ENCODE measurements at regions not wholly inside any gene's neighbourhood (a gene's known extent, or its start where the extent isn't known, plus 50 kb on each side); places are given as distances from the start of the nearest gene placed in this dataset.

DNA sequence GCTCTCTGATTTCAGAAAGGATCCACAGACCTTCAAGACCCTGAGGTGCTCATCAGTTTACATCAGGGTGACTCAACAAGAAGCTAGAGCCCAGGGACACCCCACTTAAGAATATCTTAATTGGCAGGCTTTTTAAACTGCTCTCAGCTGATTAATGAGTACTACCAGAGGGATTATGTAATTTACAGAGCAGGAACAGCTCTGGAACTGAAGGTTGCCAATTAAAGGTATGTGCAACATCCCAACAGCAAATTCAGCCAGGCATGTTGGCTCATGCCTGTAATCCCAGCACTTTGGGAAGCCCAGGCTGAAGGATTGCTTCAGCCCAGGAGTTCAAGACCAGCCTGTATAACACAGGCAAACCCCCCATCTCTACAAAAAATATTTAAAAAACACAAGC, 295.7 kb downstream of the SETD4 start:
- DNase-seq (no peak), ATAC-seq (ENCODE audit: low read depth) (no peak)
- TF ChIP-seq, protein P1, sequence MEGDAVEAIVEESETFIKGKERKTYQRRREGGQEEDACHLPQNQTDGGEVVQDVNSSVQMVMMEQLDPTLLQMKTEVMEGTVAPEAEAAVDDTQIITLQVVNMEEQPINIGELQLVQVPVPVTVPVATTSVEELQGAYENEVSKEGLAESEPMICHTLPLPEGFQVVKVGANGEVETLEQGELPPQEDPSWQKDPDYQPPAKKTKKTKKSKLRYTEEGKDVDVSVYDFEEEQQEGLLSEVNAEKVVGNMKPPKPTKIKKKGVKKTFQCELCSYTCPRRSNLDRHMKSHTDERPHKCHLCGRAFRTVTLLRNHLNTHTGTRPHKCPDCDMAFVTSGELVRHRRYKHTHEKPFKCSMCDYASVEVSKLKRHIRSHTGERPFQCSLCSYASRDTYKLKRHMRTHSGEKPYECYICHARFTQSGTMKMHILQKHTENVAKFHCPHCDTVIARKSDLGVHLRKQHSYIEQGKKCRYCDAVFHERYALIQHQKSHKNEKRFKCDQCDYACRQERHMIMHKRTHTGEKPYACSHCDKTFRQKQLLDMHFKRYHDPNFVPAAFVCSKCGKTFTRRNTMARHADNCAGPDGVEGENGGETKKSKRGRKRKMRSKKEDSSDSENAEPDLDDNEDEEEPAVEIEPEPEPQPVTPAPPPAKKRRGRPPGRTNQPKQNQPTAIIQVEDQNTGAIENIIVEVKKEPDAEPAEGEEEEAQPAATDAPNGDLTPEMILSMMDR (IDR thresholded peaks at IDR 0.05): no peak
- POLR2A ChIA-PET: no interaction called here
- Mint-ChIP-seq H3K4me3 (no peak overlapping the region), H3K27ac (no peak overlapping the region), H3K9me3 (no peaks in the 10 kb centered on the region), H3K4me1 (no peaks in the 10 kb centered on the region), H3K36me3 (ENCODE audit: low read depth) (no peaks in the 10 kb centered on the region), H3K27me3 (peaks cover 22% of the 10 kb centered on the region)
- intact Hi-C loops (cut with micrococcal nuclease): no loop called here
- CTCF ChIA-PET: no interaction called here

DNA sequence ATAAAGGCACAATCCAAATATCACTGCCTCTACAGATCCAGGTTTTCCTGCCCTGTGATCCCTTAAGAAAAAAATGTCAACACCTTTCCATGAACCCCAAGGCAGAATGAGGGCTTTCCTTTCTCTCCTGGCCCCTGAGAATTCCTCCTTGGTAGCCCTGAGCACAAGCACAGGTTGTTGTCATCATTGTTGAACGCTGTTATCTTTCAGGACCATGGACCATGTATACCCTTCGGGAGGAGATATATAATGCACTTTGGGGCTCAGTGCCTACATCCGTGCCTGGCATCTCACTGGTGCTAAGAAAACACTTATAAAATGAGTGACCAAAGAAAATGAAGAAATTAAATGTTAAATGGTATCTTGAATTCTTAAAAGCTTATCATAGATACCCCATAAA, 296.2 kb downstream of the SETD4 start:
- no peak for ATAC-seq (ENCODE audit: low read depth)
- no peak overlapping the region for H3K4me3 Mint-ChIP-seq
- TF ChIP-seq, protein P1 (IDR thresholded peaks at IDR 0.05): no peak
- peaks cover 22% of the 10 kb centered on the region for H3K27me3 Mint-ChIP-seq
- no peak for DNase-seq
- CTCF ChIA-PET: no interaction called here
- H3K27ac Mint-ChIP-seq: no peak overlapping the region
- H3K4me1 Mint-ChIP-seq: no peaks in the 10 kb centered on the region
- intact Hi-C loops (cut with micrococcal nuclease): no loop called here
- no peaks in the 10 kb centered on the region for H3K36me3 Mint-ChIP-seq (ENCODE audit: low read depth)
- H3K9me3 Mint-ChIP-seq: no peaks in the 10 kb centered on the region
- POLR2A ChIA-PET: no interaction called here

DNA sequence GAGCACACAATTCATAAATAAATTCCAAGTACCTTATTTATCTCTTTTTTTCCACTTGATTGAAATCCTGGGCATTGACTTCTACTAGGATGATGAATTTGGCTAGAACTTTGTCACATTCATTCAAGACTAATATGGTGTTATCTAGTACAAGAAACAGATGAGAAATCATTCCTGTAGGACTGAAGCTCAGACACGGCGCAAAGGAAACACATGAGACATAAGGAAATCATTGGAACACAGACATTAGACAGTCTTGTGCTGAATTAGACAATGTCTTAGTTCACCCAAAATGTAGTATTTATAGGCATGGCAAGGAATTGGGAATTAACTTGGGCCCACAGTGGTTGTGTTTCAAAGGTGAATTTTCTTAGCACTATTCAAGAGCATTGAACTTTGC, 305.7 kb downstream of the SETD4 start:
- DNase-seq (no peak), ATAC-seq (ENCODE audit: low read depth) (no peak)
- H3K9me3 Mint-ChIP-seq: peaks cover 2% of the 10 kb centered on the region
- H3K27ac Mint-ChIP-seq: no peak overlapping the region
- H3K4me3 Mint-ChIP-seq: no peak overlapping the region
- no peaks in the 10 kb centered on the region for H3K36me3 Mint-ChIP-seq (ENCODE audit: low read depth)
- H3K4me1 Mint-ChIP-seq: no peaks in the 10 kb centered on the region
- ChIA-PET POLR2A (no interaction called here), CTCF (no interaction called here)
- intact Hi-C loops (cut with micrococcal nuclease): no loop called here
- TF ChIP-seq, protein P1 (IDR thresholded peaks at IDR 0.05): no peak
- H3K27me3 Mint-ChIP-seq: peaks cover 39% of the 10 kb centered on the region

DNA sequence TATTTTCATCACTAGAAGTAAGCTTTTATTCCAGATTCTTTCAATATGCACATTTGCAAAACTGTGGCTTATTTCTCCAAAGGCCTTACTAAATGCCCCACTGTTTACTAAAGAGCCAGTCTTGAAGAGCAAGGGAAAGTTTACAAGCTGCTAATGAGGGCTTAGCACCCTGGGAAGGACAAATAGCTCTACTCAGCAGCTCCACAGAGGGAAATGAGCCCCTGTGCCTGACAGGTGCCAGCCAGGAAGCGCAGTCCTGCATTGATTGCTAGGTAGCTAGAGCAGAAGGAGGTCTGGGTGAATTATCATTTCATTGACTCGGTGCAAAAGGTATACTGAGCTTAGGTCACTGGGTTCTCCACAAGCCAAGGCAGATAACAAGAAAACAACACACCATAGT, 307.0 kb downstream of the SETD4 start:
- no peak for DNase-seq
- H3K27ac Mint-ChIP-seq: no peak overlapping the region
- ATAC-seq (ENCODE audit: low read depth): no peak
- H3K4me3 Mint-ChIP-seq: no peak overlapping the region
- intact Hi-C loops (cut with micrococcal nuclease): no loop called here
- H3K4me1 Mint-ChIP-seq: no peaks in the 10 kb centered on the region
- ChIA-PET POLR2A (no interaction called here), CTCF (no interaction called here)
- TF ChIP-seq, protein P1 (IDR thresholded peaks at IDR 0.05): no peak
- H3K9me3 Mint-ChIP-seq: peaks cover 2% of the 10 kb centered on the region
- H3K36me3 Mint-ChIP-seq (ENCODE audit: low read depth): no peaks in the 10 kb centered on the region
- peaks cover 41% of the 10 kb centered on the region for H3K27me3 Mint-ChIP-seq

DNA sequence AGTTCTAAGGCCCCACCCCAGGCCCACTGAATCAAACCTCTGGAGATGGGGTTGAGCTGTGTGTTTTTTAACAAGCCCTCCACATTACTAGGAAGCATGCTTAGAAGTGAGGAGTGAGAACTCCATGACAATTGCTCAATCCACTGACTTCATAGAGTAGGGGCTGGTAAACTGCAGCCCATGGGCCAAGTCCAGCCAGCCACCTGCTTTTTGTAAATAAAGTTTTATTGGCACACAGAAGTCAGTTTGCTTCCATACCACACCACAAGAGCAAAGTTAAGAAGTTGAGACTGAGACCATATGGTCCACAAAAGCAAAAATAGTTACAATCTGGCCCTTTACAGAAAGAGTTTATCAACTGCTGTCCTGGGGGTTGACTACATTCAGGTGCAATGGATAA, 309.2 kb downstream of the SETD4 start:
- CTCF ChIA-PET: no interaction called here
- no peak overlapping the region for H3K4me3 Mint-ChIP-seq

More for the DNA sequence above, 309.2 kb downstream of the SETD4 start:
- DNase-seq: no peak
- no peaks in the 10 kb centered on the region for H3K36me3 Mint-ChIP-seq (ENCODE audit: low read depth)
- peaks cover 37% of the 10 kb centered on the region for H3K27me3 Mint-ChIP-seq
- no peak for ATAC-seq (ENCODE audit: low read depth)
- TF ChIP-seq, protein P1 (IDR thresholded peaks at IDR 0.05): no peak
- intact Hi-C loops (cut with micrococcal nuclease): no loop called here
- H3K4me1 Mint-ChIP-seq: no peaks in the 10 kb centered on the region
- no peak overlapping the region for H3K27ac Mint-ChIP-seq
- H3K9me3 Mint-ChIP-seq: peaks cover 2% of the 10 kb centered on the region
- POLR2A ChIA-PET: no interaction called here

All from activated B cell treated with CpG ODN at 0.5 μM for 24 hours (primary cell).